ENCODE measurements at regions not wholly inside any gene's neighbourhood (a gene's known extent, or its start where the extent isn't known, plus 50 kb on each side); places are given as distances from the start of the nearest gene placed in this dataset.

DNA sequence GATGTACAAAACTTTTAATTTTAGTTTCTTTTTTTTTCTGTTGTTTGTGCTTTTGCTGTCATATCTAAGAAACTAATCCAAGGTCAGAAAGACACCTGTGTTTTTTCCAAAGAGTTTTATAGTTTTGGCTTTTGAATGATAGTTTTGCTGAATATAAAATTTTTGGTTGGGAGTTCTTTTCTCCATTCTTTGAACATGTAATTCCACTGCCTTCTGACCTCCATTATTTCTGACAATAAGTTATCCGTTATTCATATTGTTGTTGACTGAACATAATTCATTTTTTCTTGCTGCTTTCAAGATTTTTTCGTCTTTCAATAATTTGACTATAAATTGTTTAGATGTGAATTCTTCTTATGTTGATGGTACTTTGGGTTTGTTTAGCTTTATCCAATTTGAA lies 82.2 kb upstream of the SLC24A2 start:
- Histone ChIP-seq H3K4me3 (no peak overlapping the region), H3K27ac (no peak overlapping the region), H3K36me3 (no peaks in the 10 kb centered on the region), H3K27me3 (replicated peaks; ENCODE audit: insufficient read depth) (no peaks in the 10 kb centered on the region), H3K4me1 (replicated peaks) (no peaks in the 10 kb centered on the region), H3K9me3 (no peaks in the 10 kb centered on the region)
- 97% methylated on average over 2 of the region's 2 CpGs for WGBS
- intact Hi-C loops (cut with DNase I), result no loop called here
- no peak for DNase-seq (ENCODE audit: low spot score)
- TF ChIP-seq POLR2AphosphoS5 (IDR thresholded peaks at IDR 0.05), result no peak
- TF ChIP-seq POLR2A (IDR thresholded peaks at IDR 0.05), result no peak
- TF ChIP-seq, protein P1, sequence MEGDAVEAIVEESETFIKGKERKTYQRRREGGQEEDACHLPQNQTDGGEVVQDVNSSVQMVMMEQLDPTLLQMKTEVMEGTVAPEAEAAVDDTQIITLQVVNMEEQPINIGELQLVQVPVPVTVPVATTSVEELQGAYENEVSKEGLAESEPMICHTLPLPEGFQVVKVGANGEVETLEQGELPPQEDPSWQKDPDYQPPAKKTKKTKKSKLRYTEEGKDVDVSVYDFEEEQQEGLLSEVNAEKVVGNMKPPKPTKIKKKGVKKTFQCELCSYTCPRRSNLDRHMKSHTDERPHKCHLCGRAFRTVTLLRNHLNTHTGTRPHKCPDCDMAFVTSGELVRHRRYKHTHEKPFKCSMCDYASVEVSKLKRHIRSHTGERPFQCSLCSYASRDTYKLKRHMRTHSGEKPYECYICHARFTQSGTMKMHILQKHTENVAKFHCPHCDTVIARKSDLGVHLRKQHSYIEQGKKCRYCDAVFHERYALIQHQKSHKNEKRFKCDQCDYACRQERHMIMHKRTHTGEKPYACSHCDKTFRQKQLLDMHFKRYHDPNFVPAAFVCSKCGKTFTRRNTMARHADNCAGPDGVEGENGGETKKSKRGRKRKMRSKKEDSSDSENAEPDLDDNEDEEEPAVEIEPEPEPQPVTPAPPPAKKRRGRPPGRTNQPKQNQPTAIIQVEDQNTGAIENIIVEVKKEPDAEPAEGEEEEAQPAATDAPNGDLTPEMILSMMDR (IDR thresholded peaks at IDR 0.05), result no peak

DNA sequence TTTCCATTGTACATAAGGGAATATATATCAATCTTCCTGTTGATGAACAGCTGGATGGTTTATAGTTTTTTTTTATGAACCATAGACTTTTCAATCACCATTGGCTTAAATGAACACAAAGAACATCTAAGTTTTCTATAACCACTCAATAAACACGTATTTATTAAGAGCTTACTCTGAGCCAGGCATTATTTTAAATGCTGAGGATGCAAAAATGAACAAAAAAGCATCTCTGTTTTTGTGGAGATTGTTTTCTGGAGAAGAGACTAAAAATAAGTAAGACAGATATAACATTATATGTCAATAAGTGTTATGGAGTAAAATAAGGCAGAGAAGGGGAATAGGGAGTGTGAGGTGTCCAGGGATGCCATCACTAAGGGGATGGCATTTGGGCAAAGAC lies 52.1 kb upstream of the SLC24A2 start:
- no peaks in the 10 kb centered on the region for H3K36me3 ChIP-seq
- no peak overlapping the region for H3K4me3 ChIP-seq
- 64% methylated on average over 1 of the region's 1 CpG for WGBS
- H3K9me3 ChIP-seq, result no peaks in the 10 kb centered on the region
- H3K4me1 ChIP-seq (replicated peaks), result no peaks in the 10 kb centered on the region
- H3K27me3 ChIP-seq (replicated peaks; ENCODE audit: insufficient read depth), result no peaks in the 10 kb centered on the region
- DNase-seq (ENCODE audit: low spot score), result no peak
- no peak overlapping the region for H3K27ac ChIP-seq
- intact Hi-C loops (cut with DNase I), result no loop called here
- TF ChIP-seq, protein P1 (IDR thresholded peaks at IDR 0.05), result no peak
- TF ChIP-seq POLR2A (IDR thresholded peaks at IDR 0.05) (no peak), POLR2AphosphoS5 (IDR thresholded peaks at IDR 0.05) (no peak)

Small RNAs in the stretch of these regions (small RNA-seq; reads per million reads assigned to genes)
- 0 reads per million in 2 donors for gene AL158077.1

All from prostate gland (tissue), 2 donors.